GM19025 (cell line): ENCODE measurements at regions not wholly inside any gene's neighbourhood (a gene's known extent, or its start where the extent isn't known, plus 50 kb on each side); places are given as distances from the start of the nearest gene placed in this dataset.

ENCODE experiments used
- ATAC-seq: cut with Tn5 transposase; IDR thresholded peaks from one replicate; pipeline ENCODE4 v1.9.1; 2021; ENCODE audit warnings: mild to moderate bottlenecking, low read depth, moderate library complexity; ENCODE audit not compliant: unreplicated experiment

- no peak for ATAC-seq
These were observed 492.1 kb downstream of the ARHGEF28 start for GRCh38 chr5:74118071-74118470.

GRCh38 chr5:74116984-74117383 is 491.0 kb downstream of the ARHGEF28 start:
- ATAC-seq, result no peak

- no peak for ATAC-seq
These were observed 490.3 kb downstream of the ARHGEF28 start for GRCh38 chr5:74116266-74116665.

GRCh38 chr5:74113927-74114326 is 487.9 kb downstream of the ARHGEF28 start:
- no peak for ATAC-seq

GRCh38 chr5:74113196-74113540 is 487.2 kb downstream of the ARHGEF28 start:
- ATAC-seq, result no peak

- no peak for ATAC-seq
These were observed 486.6 kb downstream of the ARHGEF28 start for GRCh38 chr5:74112372-74113195.

- no peak for ATAC-seq
These were observed 485.8 kb downstream of the ARHGEF28 start for GRCh38 chr5:74111764-74112163.

- ATAC-seq, result no peak
These were observed 483.3 kb downstream of the ARHGEF28 start for GRCh38 chr5:74109344-74109743.

- ATAC-seq, result no peak
These were observed 481.9 kb downstream of the ARHGEF28 start for GRCh38 chr5:74107899-74108298.

GRCh38 chr5:74105126-74105780 is 479.3 kb downstream of the ARHGEF28 start:
- ATAC-seq, result no peak

GRCh38 chr5:74103131-74104023 is 477.4 kb downstream of the ARHGEF28 start:
- no peak for ATAC-seq

GRCh38 chr5:74100268-74100665 is 474.3 kb downstream of the ARHGEF28 start:
- ATAC-seq, result no peak

- ATAC-seq, result no peak
These were observed 473.7 kb downstream of the ARHGEF28 start for GRCh38 chr5:74099538-74100267.

GRCh38 chr5:74098941-74099340 is 472.9 kb downstream of the ARHGEF28 start:
- ATAC-seq, result no peak

GRCh38 chr5:74098456-74098855 is 472.5 kb downstream of the ARHGEF28 start:
- ATAC-seq, result no peak

- no peak for ATAC-seq
These were observed 470.3 kb downstream of the ARHGEF28 start for GRCh38 chr5:74096325-74096724.

GRCh38 chr5:74095871-74096270 is 469.9 kb downstream of the ARHGEF28 start:
- ATAC-seq, result no peak

GRCh38 chr5:74094782-74095108 is 468.7 kb downstream of the ARHGEF28 start:
- no peak for ATAC-seq

GRCh38 chr5:74094096-74094781 is 468.2 kb downstream of the ARHGEF28 start:
- no peak for ATAC-seq

GRCh38 chr5:74093561-74093960 is 467.6 kb downstream of the ARHGEF28 start:
- ATAC-seq, result no peak
